Mucosa of gallbladder (tissue), 1 donor: ENCODE measurements at regions not wholly inside any gene's neighbourhood (a gene's known extent, or its start where the extent isn't known, plus 50 kb on each side); places are given as distances from the start of the nearest gene placed in this dataset.
"Not testable (repeated sequence)": the region's sequence is repeated elsewhere in the genome, so short reads cannot be mapped to it uniquely, and the experiment has no call there.

Experiments used
- DNase-seq: peaks from one replicate; pipeline ENCODE4 v3.0.0-alpha.2; 2020; ENCODE audit warnings: low spot score
- donor health status: DM: no; HTN: no; CAD: no.

DNA sequence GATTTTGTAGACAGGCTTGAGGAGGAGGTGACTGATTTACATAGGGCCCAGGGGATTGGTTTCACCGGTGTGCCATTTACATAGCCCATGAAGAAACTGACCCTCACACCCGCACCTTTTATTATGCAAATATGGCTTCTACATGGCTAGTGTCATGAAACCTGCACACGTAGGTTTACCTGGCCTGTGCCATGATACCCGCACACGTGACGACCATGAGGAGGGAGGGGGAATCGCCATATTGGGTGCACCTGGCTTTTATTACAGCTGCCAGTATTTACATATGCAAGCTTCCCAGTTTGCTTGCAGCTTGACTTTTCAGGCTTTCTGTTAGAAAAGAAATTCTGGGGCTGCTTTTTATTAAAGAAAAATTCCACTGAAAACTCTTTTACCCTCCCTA lies 359.7 kb downstream of the ADAM29 start:
- DNase-seq = no peak

DNA sequence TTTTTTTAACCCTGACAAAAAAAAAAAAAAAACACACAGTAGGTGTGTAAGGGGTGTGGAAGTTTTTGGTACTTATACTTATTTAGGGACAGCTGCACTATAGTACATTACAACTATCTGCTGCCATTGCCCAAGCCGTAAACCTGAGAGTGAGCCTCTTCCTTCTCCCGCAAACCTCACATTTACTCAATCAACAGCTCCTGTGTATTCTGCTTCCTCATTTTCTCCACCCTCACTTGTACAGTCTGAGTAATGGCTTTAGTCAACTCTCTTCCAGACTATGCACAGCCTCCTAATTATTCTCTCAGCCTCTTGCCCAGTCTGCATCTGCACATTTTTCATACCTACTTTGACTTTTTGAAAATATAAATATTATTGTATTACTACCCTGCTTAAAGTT lies 362.0 kb downstream of the ADAM29 start:
- no peak for DNase-seq

DNA sequence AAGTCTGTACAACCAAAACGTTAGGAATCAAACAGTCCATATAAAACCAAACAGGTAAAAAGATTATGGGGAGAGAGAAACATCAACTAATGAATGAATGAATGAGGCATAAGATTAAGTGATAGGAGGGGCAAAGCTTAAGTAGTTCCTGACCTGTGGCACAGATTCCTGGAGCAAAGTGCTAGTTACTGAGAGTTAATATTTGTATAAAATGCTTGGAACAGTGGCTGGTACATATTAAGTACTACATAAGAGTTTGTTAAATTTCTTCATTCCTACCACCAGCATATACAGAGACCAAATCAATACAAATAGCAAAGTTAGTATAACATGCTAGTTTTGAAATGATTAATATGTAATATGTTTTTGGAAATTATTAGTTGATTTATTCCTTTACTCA lies 363.7 kb downstream of the ADAM29 start:
- no peak for DNase-seq

DNA sequence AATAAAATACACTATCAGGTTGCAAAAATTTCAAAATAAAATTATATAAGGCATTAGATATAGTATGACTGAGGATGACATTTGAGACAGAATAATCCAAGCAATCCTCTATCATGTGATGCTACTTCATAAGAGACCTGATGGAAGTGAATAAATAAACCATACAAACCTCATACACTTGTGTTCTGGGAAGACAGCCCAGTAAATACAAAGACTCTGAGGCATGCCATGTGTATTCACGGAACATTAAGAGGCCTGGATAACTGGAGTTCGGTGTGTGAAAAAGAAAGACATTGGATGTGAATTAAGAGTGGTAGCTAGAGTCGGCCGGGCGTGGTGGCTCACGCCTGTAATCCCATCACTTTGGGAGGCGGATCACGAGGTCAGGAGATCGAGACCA lies 364.2 kb downstream of the ADAM29 start:
- no peak for DNase-seq

DNA sequence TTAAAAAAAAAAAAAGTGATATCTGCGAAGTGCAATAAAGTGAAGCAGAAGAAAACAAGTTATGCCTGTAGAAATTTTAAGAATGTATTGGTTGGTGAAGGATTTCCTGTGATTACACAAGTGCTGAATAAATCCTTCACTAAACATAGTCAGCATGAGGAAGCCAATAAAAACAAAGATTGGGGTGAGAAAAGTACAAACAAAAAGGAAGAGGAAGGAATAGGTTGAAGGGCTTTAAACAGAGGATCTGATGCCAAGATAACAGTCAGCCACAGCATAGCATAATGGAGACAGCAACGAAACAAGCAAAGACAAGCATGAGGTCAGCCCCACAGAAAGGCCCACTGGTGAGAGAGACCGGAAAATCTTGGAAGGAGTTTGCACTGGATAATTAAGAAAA lies 372.2 kb downstream of the ADAM29 start:
- DNase-seq = no peak

DNA sequence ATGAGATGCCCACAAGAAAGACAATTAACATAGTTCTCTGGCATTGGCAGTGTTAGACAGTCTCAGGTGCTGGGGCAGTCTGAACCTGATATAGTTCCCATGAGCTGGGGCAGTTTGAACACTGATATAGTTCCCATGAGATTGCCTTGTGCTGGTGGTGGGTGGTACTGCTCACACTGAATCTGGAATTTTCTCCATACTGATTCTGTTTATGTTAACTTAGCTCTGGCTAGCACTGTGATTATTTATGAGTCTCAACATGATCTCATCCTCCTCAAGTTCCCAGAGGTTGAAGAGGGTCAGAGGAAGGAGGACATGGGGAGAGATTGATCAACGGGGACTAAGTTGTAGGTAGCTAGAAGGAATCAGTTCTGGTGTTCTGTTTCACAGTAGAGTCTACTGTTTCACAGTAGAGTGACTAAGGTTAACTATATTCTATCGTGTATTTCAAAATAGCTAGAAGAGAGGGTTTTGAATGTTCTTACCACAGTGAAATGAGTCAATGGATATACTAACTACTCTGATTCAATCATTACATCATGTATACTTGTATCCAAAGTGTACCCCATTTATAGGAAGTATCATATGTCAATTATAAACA lies 379.9 kb downstream of the ADAM29 start:
- DNase-seq = no peak

DNA sequence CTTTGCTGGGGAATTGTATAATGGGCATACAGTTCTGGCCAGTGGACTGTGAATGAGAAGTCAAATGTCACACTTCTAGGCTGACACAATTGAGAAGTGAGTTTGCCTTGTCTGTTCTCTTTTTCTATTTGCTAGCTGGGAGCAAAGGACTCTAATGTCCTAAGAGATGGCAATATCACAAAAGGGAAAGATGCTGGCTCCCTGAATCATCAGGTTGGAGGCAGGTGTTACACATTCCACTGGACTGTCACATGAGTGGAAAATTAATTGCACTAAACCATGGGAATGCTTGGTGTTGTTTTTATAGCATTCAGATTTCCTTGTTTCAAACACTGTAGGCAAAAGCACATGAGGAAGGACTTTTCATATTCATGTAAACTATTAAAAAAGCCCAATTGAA lies 388.3 kb downstream of the ADAM29 start:
- DNase-seq = no peak

DNA sequence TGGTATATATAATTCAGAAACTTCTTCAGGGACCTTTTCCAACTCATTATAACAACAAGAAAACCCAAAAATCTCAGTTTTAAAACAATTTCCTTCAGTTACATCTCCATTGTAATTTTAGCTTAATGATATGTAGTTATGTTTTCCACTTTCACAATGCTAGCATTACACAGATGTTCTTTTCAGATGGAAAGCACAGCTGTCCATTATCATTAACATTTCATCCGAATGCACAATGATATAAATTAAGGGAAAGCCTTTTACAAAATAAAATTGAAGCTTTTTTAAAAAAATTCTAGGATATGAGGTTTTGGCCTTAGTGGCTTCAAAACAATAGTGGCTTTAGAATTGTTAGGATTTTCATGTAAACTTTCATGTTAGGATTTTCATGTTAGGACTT lies 389.2 kb downstream of the ADAM29 start:
- DNase-seq = no peak

DNA sequence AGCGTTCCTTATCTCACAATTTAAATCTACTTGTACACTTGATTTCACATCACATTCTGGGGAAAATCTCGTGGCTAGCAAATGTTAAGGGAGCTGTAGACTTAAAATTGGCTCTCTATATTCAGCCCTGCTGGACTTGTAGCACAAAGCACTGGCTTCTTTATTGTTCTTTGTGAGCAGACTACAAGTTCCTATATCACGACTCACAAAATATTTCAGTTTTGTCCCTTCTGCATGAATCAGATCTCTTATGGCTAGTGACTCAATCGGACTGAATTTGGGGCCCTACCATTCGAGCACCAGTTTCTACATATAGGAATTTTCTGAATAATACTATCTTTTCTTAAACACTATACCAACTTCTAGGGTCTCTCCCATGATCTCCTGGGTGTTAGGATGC lies 390.1 kb downstream of the ADAM29 start:
- DNase-seq = no peak

DNA sequence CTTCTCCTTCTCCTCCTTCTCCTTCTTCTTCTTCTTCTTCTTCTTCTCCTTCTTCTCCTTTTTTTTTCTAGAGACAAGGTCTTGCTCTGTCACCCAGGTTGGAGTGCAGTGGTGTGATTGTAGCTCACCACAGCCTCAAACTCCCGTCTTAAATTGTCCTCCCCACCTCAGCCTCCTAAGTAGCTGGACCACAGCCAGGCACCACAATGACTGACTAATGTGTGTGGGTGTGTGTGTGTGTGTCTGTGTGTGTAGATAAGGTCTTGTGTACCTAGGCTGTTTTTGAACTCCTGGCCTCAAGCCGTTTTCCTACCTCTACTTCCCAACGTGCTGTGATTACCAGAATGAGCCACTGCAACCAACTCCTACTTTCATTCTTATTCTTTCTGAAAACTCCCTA lies 390.9 kb downstream of the ADAM29 start:
- DNase-seq = no peak

DNA sequence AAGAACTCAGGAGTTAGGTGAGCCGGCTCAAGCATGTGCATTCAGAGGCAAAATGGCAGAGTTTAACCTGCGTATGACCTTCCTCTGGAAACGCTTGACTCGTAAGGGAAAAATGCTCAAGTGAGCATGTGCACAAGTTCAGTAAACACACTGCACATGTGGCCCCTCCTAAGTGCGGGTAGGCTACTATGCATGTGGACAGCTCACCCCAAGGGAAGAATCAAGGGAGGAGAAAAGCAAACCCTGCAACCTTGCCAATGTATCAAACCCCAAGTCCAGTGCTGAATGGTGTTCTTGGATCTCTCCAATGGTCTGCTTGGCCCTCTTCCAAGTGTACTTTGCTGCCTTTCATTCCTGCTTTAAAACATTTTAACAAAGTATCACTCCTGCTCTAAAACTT lies 407.1 kb downstream of the ADAM29 start:
- DNase-seq = no peak

DNA sequence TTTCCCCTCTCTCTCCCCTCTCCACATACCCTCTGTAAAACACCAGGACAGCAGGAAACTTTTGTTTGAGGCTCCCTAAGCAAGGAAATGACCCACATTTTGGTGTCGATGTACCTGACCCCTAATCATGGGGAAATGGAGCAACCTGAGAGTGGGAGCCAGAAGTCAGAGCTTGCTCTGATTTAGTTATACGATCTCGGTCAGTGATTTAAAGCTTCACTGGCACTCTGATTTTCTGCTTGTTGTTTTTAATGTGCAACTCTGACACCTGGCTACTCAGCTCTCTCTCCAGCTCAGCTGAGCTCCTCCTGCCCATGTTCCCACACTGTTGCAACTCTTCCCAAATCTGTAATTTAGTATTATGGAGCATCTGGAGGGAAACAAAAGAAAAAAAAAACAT lies 408.6 kb downstream of the ADAM29 start:
- no peak for DNase-seq

DNA sequence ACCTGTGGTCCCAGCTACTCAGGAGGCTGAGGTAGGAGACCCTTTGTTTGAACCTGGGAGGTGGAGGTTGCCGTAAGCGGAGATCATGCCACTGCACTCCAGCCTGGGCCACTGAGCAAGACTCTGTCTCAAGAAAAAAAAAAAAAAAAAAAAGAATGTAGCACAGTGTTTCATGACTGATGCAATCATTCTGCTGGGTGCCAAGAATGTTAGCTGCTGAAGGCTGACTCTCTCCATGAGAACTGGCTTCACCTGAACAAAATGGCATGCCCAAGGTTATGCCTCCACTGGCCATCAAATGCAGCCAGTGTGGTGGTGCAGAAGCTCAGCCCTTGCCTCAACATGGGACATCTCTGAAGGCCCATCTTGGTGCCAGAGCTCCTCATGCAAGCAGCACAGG lies 412.1 kb downstream of the ADAM29 start:
- DNase-seq = no peak

DNA sequence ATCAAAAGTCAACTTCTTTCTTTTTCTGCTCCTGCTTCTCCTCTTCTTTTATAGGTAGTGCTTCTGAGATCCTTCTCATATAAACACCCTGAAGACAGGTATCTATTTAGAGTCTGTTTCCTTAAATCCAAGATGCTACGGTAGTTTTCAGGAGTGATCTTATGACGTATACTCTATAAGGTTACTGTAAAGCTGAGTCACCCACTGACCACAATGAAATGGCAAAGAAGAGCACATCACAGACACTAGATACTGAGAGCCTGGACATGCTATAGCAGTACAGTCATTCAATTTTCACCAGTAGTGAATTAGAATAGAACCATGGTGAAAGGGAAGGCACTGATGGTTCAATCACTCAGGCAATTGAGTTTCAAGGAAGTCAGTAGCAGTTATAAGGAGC lies 412.5 kb downstream of the ADAM29 start:
- no peak for DNase-seq

DNA sequence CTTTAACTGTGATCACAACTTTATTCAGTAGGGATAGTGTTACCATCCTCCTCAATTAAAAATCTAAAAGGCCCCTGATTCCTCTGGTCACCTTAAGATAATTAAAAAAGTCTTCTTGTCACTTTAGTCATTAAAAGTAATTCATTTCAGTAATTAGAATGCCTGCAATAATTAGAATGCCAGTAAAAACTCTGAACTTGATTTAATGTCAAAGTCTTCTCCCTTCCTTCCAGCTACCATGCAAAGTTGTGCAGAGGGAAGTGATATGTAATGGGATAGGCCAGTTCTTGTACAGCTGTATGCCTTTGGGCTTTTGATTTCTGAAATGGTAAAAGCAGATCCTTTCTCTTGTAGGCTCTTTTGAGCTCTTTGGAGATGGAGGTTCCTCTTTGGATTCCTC lies 417.2 kb downstream of the ADAM29 start:
- no peak for DNase-seq

DNA sequence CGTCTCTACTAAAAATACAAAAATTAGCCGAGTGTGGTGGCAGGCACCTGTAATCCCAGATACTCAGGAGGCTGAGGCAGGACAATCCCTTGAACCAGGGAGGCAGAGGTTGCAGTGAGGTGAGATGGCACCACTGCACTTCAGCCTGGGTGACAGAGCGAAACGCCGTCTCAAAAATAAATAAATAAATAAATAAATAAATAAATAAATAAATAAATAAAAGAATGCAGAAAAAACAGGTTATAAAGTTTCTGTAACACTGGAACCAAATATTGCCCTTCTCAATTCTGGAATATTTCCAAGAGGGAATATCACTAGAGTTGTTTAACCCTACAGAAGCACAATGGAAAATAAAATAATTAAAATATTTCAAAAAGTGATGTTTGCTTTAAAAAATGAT lies 418.4 kb downstream of the ADAM29 start:
- DNase-seq = not testable (repeated sequence)

DNA sequence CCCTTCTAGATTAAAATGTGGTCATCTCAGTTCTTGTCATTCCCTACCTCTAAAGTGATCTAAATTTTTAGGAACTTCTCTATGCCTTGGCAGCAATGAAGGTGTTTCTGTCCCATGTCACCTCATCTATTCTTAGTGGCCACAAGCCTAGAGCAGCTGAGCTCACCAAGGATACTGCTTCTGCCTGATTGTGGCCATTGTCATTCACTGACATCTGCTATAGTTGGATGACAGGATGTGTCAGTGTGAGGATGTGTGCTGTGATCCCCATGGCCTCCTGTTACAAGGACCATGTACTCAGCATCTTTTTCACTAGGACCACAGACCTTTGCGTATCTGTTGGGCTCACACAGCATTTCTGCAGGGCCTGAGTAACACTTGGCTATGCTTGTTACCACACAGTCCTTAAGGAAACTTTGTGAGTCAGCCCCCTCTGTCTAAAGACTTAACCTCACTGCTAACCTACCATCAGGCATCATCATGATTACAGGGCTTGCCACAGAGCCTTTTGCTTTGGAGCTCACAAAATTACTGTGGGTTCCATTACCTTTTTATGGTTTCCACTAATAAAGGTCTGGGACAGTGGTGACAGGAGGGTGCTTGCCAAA lies 421.0 kb downstream of the ADAM29 start:
- DNase-seq = no peak

DNA sequence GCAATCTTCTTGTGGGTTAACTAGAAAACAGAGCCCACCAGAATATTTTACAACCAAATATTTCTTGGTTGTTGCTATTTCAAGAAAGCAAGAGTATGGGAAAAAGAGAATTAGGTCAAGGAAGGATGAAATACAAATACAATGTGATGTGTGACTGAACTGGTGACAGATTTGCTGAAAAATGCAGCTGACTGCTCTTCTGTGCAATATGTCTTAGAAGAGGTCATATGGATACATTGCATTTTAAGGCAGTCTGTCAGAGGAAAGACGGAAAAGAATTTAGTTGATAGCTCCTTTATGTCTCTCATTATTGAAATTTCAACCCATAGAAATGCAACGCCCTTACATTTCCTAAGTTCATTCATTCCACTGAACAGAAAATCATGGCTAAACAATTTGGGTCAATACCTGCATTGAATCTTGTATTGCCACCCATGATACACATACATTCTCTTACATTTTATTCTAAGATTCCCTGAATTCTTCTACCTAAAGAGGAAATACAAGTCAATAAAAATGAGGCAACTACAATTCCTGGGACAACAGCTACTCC lies 423.1 kb downstream of the ADAM29 start:
- no peak for DNase-seq

DNA sequence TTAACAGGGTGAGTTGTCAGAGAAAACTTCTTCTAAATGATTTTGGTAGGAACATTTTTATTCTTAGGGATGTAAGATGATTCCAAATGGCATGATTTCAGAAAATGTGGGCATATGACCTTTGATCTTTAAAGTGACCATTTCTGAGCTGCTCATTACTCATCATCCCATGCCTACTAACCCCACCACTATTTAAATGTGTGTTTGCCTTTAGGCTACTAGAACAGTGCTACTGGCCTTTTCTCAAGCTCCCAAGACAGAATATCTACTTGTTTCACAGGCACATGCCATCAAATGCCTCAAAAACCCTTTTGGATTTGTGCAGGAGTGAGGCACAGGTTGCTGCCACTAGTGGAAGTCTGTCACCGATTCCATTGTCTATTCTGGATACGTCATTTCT lies 428.2 kb downstream of the ADAM29 start:
- no peak for DNase-seq

DNA sequence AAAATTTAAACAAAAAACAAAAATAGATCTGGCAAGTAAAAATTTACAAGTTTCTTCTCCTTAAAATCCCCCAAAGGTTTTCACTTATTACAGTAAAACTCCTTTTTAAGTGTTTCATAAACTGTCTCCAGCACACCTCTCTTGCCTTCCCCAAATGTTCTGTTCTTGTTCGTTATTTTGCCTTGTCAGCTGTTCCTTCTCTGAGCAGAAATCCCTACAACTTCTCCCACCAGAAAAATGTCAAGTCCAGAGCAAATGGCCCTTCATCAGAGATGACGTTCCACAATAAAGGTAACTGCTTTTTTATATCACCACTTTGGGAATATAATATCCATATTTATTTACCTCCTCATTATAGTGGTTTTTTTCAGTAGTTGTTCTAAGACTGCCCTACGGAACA lies 432.1 kb downstream of the ADAM29 start:
- no peak for DNase-seq

DNA sequence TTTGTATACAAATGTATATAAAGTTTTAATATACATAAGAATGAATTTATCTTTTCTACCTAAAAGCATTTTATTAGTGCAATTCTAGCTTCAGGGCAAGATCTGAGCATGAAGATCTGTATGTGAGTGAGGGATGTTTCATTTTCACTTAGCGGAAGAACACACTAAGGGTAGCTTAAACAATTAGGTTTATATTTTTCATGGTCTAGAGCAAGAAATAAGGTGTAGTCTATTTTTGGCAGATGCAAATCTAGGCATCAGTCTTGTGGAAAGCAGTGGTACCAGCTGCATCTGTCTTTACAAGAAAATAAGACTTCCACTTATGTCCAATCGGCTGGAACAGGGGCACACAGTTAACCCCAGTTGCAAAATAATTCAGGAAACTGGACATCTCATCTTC lies 433.3 kb downstream of the ADAM29 start:
- DNase-seq = no peak

DNA sequence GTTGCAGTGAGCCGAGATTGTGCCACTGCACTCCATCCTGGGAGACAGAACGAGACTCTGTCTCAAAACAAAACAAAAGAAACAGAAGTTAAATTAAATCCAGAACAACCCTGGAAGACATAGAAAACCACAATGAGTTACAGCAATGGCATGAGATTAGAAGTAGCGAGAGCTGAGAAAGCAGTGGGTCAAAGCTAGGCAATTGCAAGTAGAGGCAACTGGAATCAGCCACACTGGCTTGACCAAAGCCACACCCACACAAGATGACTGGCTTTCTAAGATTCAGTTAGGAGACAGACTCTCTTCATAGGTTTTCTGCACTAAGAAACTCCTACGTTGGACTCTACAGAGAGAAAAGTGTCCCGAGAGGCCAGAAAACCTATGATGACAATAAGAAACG lies 443.0 kb downstream of the GPM6A start:
- DNase-seq = no peak

DNA sequence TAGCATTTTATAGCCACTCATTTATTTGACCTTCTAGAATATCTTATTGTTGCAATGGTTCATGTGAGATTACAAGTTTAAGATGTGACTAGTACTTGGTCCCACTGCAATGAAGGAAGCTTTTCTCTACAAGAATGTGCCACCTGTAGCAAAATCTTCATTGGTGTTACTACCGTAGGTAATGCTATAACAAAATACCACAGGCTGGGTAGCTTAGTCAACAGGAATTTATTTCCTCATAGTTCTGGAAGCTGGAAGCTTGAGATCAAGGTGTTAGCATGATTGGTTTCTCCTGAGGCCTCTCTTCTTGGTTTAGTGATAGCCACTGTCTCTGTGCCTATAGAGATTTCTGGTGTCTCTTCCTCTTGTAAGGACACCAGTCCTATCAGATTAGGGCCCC lies 441.0 kb downstream of the GPM6A start:
- no peak for DNase-seq

DNA sequence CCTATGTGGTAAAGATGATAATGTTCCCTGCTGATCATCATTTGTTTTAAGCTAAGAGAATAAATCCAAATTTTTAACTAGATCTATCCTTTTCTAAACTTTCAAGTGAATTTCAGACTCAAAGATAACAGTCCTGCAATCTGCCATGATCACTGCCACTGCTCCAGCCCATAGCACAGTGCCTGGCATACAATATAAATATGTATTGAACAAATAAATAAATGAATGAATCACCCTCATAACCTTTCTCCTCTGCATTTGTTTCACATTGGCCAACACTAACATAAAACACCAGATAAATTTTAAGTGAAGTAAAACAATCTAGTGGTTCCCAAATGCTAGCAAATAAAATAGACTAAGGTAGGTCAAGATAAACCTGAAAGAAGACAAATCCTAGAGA lies 439.0 kb downstream of the GPM6A start:
- DNase-seq = no peak
